ENCODE measurements at regions not wholly inside any gene's neighbourhood (a gene's known extent, or its start where the extent isn't known, plus 50 kb on each side); places are given as distances from the start of the nearest gene placed in this dataset.

GRCh38 chr19:56930647-56931535 lies 90.4 kb upstream of the PEG3 start:
- H3K9me2 ChIP-seq (replicated peaks; ENCODE audit: insufficient read depth, low read length): no peaks in the 10 kb centered on the region
- no peak overlapping the region for H3K27ac ChIP-seq (ENCODE audit: low read length)
- no peaks in the 10 kb centered on the region for H4K20me1 ChIP-seq (ENCODE audit: insufficient read depth, low read length)
- no peak overlapping the region for H3K4me3 ChIP-seq (ENCODE audit: low read length)
- no peaks in the 10 kb centered on the region for H3K27me3 ChIP-seq (replicated peaks; ENCODE audit: insufficient read depth, low read length)
- no peaks in the 10 kb centered on the region for H3K36me3 ChIP-seq (replicated peaks; ENCODE audit: insufficient read depth, low read length)
- no peaks in the 10 kb centered on the region for H3F3A ChIP-seq (ENCODE audit: insufficient read depth, low read length)
- H3K4me2 ChIP-seq (ENCODE audit: low read depth, low read length): no peak overlapping the region
- H3K9ac ChIP-seq (ENCODE audit: low read length): no peak overlapping the region
- H3K79me2 ChIP-seq (ENCODE audit: low read length): no peaks in the 10 kb centered on the region
- no peaks in the 10 kb centered on the region for H3K9me3 ChIP-seq (replicated peaks; ENCODE audit: insufficient read depth, low read length)
- H2AFZ ChIP-seq (ENCODE audit: low read length): no peak overlapping the region
- H3K4me1 ChIP-seq (ENCODE audit: low read length): no peaks in the 10 kb centered on the region
- TF ChIP-seq EZH2 (optimal IDR thresholded peaks at IDR 0.05; ENCODE audit: low read depth, low read length) (no peak), CTCF (IDR thresholded peaks at IDR 0.05; ENCODE audit: low read length) (no peak), EZH2phosphoT487 (IDR thresholded peaks at IDR 0.05; ENCODE audit: low read length) (no peak)
- no peak for DNase-seq

- Histone ChIP-seq H3K9ac (ENCODE audit: low read length) (no peak overlapping the region), H3K4me3 (ENCODE audit: low read length) (no peak overlapping the region), H3K27me3 (replicated peaks; ENCODE audit: insufficient read depth, low read length) (no peaks in the 10 kb centered on the region), H2AFZ (ENCODE audit: low read length) (no peak overlapping the region), H3K9me3 (replicated peaks; ENCODE audit: insufficient read depth, low read length) (no peaks in the 10 kb centered on the region), H3K36me3 (replicated peaks; ENCODE audit: insufficient read depth, low read length) (no peaks in the 10 kb centered on the region), H3F3A (ENCODE audit: insufficient read depth, low read length) (no peaks in the 10 kb centered on the region), H3K79me2 (ENCODE audit: low read length) (no peaks in the 10 kb centered on the region), H3K4me1 (ENCODE audit: low read length) (no peaks in the 10 kb centered on the region), H3K27ac (ENCODE audit: low read length) (no peak overlapping the region), H3K4me2 (ENCODE audit: low read depth, low read length) (no peak overlapping the region), H4K20me1 (ENCODE audit: insufficient read depth, low read length) (no peaks in the 10 kb centered on the region), H3K9me2 (replicated peaks; ENCODE audit: insufficient read depth, low read length) (no peaks in the 10 kb centered on the region)
- TF ChIP-seq CTCF (IDR thresholded peaks at IDR 0.05; ENCODE audit: low read length) (no peak), EZH2phosphoT487 (IDR thresholded peaks at IDR 0.05; ENCODE audit: low read length) (no peak), EZH2 (optimal IDR thresholded peaks at IDR 0.05; ENCODE audit: low read depth, low read length) (no peak)
- DNase-seq: no peak
Measured at GRCh38 chr19:56933014-56933705, 92.6 kb upstream of the PEG3 start.

- Histone ChIP-seq H3F3A (ENCODE audit: insufficient read depth, low read length) (no peaks in the 10 kb centered on the region), H2AFZ (ENCODE audit: low read length) (no peak overlapping the region), H3K9ac (ENCODE audit: low read length) (no peak overlapping the region), H3K36me3 (replicated peaks; ENCODE audit: insufficient read depth, low read length) (no peaks in the 10 kb centered on the region), H3K9me3 (replicated peaks; ENCODE audit: insufficient read depth, low read length) (no peaks in the 10 kb centered on the region), H3K27me3 (replicated peaks; ENCODE audit: insufficient read depth, low read length) (no peaks in the 10 kb centered on the region), H3K9me2 (replicated peaks; ENCODE audit: insufficient read depth, low read length) (no peaks in the 10 kb centered on the region), H3K4me3 (ENCODE audit: low read length) (no peak overlapping the region), H3K79me2 (ENCODE audit: low read length) (no peaks in the 10 kb centered on the region), H3K4me1 (ENCODE audit: low read length) (no peaks in the 10 kb centered on the region), H3K27ac (ENCODE audit: low read length) (no peak overlapping the region), H4K20me1 (ENCODE audit: insufficient read depth, low read length) (no peaks in the 10 kb centered on the region), H3K4me2 (ENCODE audit: low read depth, low read length) (no peak overlapping the region)
- no peak for DNase-seq
- no peak for TF ChIP-seq EZH2phosphoT487 (IDR thresholded peaks at IDR 0.05; ENCODE audit: low read length)
- no peak for TF ChIP-seq EZH2 (optimal IDR thresholded peaks at IDR 0.05; ENCODE audit: low read depth, low read length)
- no peak for TF ChIP-seq CTCF (IDR thresholded peaks at IDR 0.05; ENCODE audit: low read length)
Measured at GRCh38 chr19:56934438-56935090, 94.0 kb upstream of the PEG3 start.
